T-helper 1 cell (primary cell): ENCODE measurements at regions not wholly inside any gene's neighbourhood (a gene's known extent, or its start where the extent isn't known, plus 50 kb on each side); places are given as distances from the start of the nearest gene placed in this dataset.

Source experiments
- DNase-seq, 5 donors: peaks; one replicate each; pipeline ENCODE4 v3.0.0-alpha.2; 2012 to 2020

- DNase-seq, result no peak
These were observed 1079.9 kb upstream of the C9orf72 start for GRCh38 chr9:28653216-28653615.

GRCh38 chr9:28656727-28657126 lies 1083.4 kb upstream of the C9orf72 start:
- no peak for DNase-seq

DNA sequence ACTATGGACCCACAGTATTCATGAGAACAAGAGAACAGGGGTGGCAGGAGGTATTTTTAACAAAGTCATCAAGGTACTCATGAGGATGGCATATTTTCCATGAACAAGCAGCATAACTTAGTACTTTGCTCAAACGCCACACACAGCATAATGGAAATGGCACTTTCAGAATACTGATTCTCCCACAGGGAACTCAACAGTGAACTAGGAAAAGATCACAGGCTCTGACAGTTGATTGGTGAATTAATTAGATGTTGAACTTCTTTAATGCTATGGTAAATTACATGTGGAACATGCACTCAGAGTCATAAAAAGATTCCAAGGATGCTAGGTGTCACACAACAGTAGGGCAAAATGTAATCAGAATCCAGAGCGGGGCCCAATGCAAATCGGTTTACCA lies 1088.6 kb upstream of the C9orf72 start:
- no peak for DNase-seq

DNA sequence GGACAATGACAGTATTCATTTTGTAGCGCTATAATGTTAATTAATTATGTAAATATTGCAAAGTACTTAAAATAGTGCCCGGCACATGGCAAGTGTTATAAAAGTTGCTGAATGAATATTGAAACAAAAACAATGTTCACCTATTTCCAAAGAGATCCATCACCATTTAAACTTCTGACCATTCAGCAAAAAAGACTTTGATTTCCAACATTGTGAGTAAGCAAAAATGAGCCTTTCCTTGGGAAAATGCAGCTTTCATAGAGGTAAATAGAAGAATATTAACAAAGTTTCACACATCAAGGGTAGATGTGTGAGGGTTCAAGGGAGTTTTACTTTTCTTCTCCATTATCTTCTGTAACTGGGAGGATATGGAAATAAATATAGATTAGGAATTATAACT lies 1089.4 kb upstream of the C9orf72 start:
- DNase-seq, result no peak

DNA sequence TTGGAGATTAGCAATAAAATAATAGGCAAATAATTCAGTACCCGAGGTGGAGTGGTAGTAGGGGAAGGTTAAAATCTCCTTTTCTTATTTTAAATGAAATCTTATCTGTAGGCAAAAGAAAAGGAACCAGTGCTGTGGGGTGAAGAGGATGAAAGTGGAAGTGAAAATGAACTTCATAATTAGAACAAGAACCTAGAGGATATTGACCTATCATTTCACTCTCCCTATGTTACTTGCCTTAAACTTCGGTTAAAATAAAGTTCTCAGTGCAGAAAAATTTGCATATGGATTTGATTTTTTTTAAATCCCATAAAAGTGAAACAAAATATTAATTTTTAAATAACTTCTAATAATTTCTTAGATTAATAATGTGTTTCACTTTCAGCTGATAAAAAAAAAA lies 1094.9 kb upstream of the C9orf72 start:
- no peak for DNase-seq

GRCh38 chr9:28671000-28671399 lies 1097.7 kb upstream of the C9orf72 start:
- DNase-seq, result no peak

GRCh38 chr9:28678097-28678496 lies 1104.8 kb upstream of the C9orf72 start:
- DNase-seq, result no peak

- no peak for DNase-seq
These were observed 1114.9 kb upstream of the C9orf72 start for GRCh38 chr9:28688172-28688571.

- DNase-seq, result no peak
These were observed 1118.7 kb upstream of the C9orf72 start for GRCh38 chr9:28692012-28692411.

- DNase-seq, result no peak
These were observed 1123.7 kb upstream of the C9orf72 start for GRCh38 chr9:28696960-28697359.

DNA sequence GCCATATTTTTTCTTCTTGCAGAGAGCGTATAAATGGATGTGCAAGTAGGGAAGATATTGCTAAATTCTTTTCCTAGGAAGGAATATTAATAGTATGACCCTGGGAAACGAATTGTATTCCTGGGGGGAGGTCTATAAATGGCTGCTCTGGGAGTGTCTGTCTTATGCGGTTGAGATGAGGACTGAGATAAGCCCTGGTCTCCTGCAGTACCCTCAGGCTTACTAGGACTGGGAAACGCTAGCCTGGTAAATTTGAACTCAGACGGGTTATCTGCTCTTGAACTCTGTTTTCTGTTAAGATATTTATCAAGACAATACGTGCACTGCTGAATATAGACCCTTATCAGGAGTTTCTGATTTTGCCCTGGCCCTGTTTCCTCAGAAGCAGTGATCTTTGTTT lies 1126.4 kb upstream of the C9orf72 start:
- no peak for DNase-seq

GRCh38 chr9:28707616-28708015 lies 1134.3 kb upstream of the C9orf72 start:
- DNase-seq, result no peak

DNA sequence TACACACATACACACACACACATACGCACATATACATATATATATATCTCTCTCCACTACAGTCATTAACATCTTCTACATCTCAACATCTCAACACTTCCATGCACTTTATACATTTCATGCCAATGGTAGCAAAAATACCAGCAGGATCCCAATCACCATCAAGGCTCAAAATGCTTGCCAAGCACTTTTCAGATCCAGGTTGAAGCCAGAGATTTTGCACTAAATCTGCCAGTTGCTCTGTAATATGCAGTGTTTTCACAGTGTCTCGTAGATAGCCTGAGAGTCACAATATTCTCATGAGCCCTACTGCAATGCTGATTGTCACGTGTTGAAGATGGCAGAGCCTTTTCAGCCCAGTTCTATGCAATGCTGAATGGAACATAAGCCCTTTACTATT lies 1140.9 kb upstream of the C9orf72 start:
- no peak for DNase-seq

- DNase-seq, result no peak
These were observed 1144.9 kb upstream of the C9orf72 start for GRCh38 chr9:28718226-28718625.

- DNase-seq, result no peak
These were observed 1147.5 kb upstream of the C9orf72 start for GRCh38 chr9:28720746-28721145.

GRCh38 chr9:28730111-28730510 lies 1156.8 kb upstream of the C9orf72 start:
- no peak for DNase-seq

- DNase-seq, result no peak
These were observed 1162.6 kb upstream of the C9orf72 start for GRCh38 chr9:28735738-28736342.

DNA sequence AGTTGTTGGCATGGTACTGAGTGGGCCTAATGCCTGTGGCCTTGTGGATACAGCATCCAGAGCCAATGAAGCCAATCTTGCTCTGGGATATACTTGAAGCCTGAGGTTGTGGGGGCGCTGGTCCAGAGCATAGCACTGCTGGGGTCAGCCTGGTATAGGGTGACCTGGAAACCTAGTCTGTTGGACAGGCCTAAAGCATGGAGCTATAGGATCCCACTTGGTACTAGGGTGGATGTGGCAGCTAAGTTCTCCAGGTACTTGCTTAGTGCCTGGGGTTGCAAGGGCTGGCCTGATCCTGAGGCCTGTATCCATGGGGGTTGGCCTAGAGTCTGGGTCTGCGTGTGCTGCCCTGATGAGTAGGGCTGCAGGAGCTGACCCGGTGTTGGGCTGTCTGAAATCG lies 1168.2 kb upstream of the C9orf72 start:
- no peak for DNase-seq

- no peak for DNase-seq
These were observed 1174.2 kb upstream of the C9orf72 start for GRCh38 chr9:28747351-28747985.

GRCh38 chr9:28750136-28750535 lies 1176.9 kb upstream of the C9orf72 start:
- DNase-seq, result no peak

DNA sequence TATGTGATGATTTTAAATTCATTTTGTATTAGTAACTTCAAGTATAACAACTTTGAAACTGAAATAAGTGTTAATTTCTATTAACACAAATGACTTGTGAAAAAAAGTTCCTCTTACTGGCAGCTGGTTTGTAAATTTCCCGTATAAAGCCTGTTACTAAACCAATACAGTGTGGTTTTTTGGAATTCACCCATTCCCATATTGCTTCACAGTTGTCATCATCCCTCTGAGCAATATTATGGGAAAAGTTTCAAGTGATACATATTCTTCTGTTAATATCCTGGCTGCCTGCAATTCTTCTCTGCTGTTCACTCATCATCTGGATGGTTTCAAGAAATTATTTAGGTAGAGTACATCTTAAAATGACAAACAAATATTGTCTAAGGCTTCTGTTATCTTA lies 1185.1 kb upstream of the C9orf72 start:
- DNase-seq, result no peak

- no peak for DNase-seq
These were observed 1185.7 kb upstream of the C9orf72 start for GRCh38 chr9:28758971-28759370.

DNA sequence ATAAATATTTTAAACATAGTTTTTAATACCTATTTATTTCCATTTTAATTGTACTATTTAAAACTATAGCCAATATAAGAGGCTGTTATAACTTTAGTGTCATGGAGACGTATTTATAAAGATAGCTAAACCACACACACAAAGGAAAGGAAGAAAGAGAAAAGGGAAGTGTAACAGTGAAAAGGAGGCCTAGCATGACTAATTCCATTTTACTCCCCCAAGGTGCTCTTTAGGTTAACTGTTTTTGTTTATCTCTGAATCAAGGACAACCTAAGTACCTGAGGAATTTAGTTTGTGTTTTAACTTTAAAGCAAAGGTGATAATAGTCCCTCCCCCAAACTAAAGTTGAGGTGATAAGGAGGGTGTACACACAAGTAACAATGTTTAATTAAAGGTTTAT lies 1188.9 kb upstream of the C9orf72 start:
- DNase-seq, result no peak

DNA sequence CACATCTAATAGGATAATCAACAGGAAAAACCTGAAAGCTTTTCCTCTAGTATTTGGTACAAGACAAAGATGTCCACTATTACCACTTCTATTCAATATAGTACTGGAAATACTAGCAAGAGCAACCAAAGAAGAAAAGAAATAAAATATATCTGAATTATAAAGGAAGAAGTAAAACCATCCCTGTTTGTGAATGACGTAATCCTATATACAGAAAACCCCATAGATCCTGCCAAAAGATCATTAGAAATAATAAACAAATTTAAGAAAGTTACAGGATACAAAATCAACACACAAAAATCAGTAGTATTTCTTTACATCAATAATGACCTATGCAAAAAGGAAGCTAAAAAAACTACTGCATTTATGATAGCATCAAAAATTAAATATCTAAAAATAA lies 1191.3 kb upstream of the C9orf72 start:
- DNase-seq, result no peak

DNA sequence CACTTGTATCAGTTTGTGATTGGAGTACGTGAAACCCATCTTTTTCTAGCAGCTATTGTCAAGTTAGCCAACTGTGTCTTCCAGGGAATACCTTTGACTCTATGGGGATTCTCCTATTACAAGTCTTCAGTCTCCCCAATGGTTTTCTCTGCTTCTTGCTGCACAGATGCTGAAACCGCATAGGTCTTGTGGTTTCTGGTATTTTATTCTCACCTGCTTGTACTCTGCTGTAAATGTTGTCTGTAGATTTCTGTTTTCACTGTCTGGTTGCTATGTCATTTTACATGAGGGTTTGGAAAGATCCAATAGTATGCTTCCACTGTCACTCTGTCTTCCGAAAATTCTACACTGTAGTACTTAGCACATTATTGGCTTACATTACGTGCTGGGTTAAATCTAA lies 1196.9 kb upstream of the C9orf72 start:
- DNase-seq, result no peak
